ENCODE measurements at regions not wholly inside any gene's neighbourhood (a gene's known extent, or its start where the extent isn't known, plus 50 kb on each side); places are given as distances from the start of the nearest gene placed in this dataset.

DNA sequence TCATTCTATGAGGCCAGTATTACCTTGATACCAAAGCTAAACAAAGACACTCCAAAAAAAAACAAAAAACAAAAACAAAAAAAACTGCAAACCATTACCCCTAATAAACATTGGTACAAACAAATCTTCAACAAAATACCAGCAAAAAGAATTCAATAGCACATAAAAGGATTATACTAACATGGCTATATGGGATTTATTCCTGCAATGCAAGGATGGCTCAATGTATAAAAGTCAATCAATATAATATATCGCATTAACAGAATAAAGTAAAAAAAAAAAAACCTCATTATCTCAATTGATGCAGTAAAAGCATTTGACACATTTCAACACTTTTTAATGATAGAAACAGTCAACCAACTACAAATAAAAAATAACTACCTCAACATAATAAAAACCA, 233.3 kb upstream of the NFE2L3 start:
- no peak for ATAC-seq (ENCODE audit: low read depth)
- Mint-ChIP-seq H3K4me3 (no peak overlapping the region), H3K27ac (no peak overlapping the region), H3K9me3 (peaks cover 5% of the 10 kb centered on the region), H3K4me1 (no peaks in the 10 kb centered on the region), H3K27me3 (peaks cover 25% of the 10 kb centered on the region), H3K36me3 (ENCODE audit: low read depth) (no peaks in the 10 kb centered on the region)
- ChIA-PET POLR2A (no interaction called here), CTCF (interaction anchor here (0.6 kb wide), 1 partner anchor 49 kb away, joined by 4 read pairs; no protein-coding TSS in a partner anchor)
- intact Hi-C loops (cut with micrococcal nuclease) = no loop called here
- TF ChIP-seq, protein P1, sequence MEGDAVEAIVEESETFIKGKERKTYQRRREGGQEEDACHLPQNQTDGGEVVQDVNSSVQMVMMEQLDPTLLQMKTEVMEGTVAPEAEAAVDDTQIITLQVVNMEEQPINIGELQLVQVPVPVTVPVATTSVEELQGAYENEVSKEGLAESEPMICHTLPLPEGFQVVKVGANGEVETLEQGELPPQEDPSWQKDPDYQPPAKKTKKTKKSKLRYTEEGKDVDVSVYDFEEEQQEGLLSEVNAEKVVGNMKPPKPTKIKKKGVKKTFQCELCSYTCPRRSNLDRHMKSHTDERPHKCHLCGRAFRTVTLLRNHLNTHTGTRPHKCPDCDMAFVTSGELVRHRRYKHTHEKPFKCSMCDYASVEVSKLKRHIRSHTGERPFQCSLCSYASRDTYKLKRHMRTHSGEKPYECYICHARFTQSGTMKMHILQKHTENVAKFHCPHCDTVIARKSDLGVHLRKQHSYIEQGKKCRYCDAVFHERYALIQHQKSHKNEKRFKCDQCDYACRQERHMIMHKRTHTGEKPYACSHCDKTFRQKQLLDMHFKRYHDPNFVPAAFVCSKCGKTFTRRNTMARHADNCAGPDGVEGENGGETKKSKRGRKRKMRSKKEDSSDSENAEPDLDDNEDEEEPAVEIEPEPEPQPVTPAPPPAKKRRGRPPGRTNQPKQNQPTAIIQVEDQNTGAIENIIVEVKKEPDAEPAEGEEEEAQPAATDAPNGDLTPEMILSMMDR (IDR thresholded peaks at IDR 0.05) = no peak
- no peak for DNase-seq

DNA sequence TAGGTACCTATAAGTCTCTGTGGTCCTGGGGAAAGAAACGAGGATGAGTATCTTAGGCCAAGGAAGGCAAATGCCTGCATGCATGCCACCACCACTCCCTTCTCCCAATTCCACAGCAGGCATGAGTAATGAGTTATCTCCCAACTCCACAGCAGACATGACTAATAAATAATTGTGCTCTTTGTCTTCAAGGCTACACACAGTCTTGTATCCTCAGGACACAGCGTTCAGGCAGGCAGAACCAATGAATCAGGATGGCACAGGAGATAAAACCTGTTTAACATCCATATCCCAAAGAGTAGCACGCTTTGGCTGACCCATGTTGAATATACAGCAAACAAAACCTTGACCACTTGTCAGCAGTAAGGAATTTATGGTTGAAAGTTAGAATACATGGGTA, 229.7 kb upstream of the NFE2L3 start:
- TF ChIP-seq, protein P1 (IDR thresholded peaks at IDR 0.05) = no peak
- no peak for ATAC-seq (ENCODE audit: low read depth)
- Mint-ChIP-seq H3K27me3 (peaks cover 26% of the 10 kb centered on the region), H3K36me3 (ENCODE audit: low read depth) (no peaks in the 10 kb centered on the region), H3K9me3 (peaks cover 5% of the 10 kb centered on the region), H3K27ac (no peak overlapping the region), H3K4me3 (no peak overlapping the region), H3K4me1 (no peaks in the 10 kb centered on the region)
- ChIA-PET POLR2A (no interaction called here), CTCF (no interaction called here)
- intact Hi-C loops (cut with micrococcal nuclease) = no loop called here
- no peak for DNase-seq

GRCh38 chr7:25923741-25924460, 228.1 kb upstream of the NFE2L3 start:
- intact Hi-C loops (cut with micrococcal nuclease) = no loop called here
- DNase-seq (no peak), ATAC-seq (ENCODE audit: low read depth) (no peak)
- Mint-ChIP-seq H3K9me3 (peaks cover 3% of the 10 kb centered on the region), H3K4me1 (no peaks in the 10 kb centered on the region), H3K27me3 (peaks cover 34% of the 10 kb centered on the region), H3K36me3 (ENCODE audit: low read depth) (no peaks in the 10 kb centered on the region), H3K4me3 (no peak overlapping the region), H3K27ac (no peak overlapping the region)
- TF ChIP-seq, protein P1 (IDR thresholded peaks at IDR 0.05) = no peak
- ChIA-PET POLR2A (no interaction called here), CTCF (no interaction called here)

DNA sequence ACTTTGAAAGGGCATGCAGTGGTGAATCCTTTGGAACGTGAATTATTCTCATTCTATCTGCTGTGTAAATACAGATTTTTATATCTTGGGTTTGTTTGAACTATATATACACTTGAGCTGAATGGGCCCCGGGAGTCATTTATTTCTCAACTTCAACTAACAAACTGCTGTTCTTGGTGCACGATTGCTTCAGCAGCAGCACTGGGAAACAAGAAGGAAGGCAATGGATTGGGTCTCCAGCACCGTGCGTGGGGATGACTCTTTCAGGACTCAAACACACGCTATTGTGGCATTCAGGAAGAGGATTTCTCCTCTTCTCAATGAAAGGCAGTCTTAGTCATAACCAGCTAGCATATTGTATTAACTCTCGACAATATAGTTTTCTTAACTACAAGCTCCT, 226.0 kb upstream of the NFE2L3 start:
- intact Hi-C loops (cut with micrococcal nuclease) = no loop called here
- ATAC-seq (ENCODE audit: low read depth) = no peak
- ChIA-PET CTCF (no interaction called here), POLR2A (interaction anchor here (0.5 kb wide), 1 partner anchor 153 kb away, joined by 3 read pairs; no protein-coding TSS in a partner anchor)
- no peaks in the 10 kb centered on the region for H3K4me1 Mint-ChIP-seq
- peaks cover 3% of the 10 kb centered on the region for H3K9me3 Mint-ChIP-seq
- no peaks in the 10 kb centered on the region for H3K36me3 Mint-ChIP-seq (ENCODE audit: low read depth)
- H3K27me3 Mint-ChIP-seq = peaks cover 38% of the 10 kb centered on the region
- H3K4me3 Mint-ChIP-seq = no peak overlapping the region
- TF ChIP-seq, protein P1 (IDR thresholded peaks at IDR 0.05) = no peak
- H3K27ac Mint-ChIP-seq = no peak overlapping the region
- DNase-seq = no peak

GRCh38 chr7:25926451-25926850, 225.5 kb upstream of the NFE2L3 start:
- Mint-ChIP-seq H3K4me3 (no peak overlapping the region), H3K27me3 (peaks cover 38% of the 10 kb centered on the region), H3K4me1 (no peaks in the 10 kb centered on the region), H3K36me3 (ENCODE audit: low read depth) (no peaks in the 10 kb centered on the region), H3K9me3 (peaks cover 3% of the 10 kb centered on the region), H3K27ac (no peak overlapping the region)
- ATAC-seq (ENCODE audit: low read depth) (no peak), DNase-seq (no peak)
- TF ChIP-seq, protein P1 (IDR thresholded peaks at IDR 0.05) = no peak
- ChIA-PET CTCF (no interaction called here), POLR2A (interaction anchor here (0.5 kb wide), 1 partner anchor 152 kb away, joined by 3 read pairs; no protein-coding TSS in a partner anchor)
- intact Hi-C loops (cut with micrococcal nuclease) = no loop called here
